Mesendoderm (in vitro differentiated cells): ENCODE measurements at regions not wholly inside any gene's neighbourhood (a gene's known extent, or its start where the extent isn't known, plus 50 kb on each side); places are given as distances from the start of the nearest gene placed in this dataset.

Source experiments
- DNase-seq: peaks from one replicate; pipeline ENCODE4 v3.0.0; 2013
- H2AK5ac ChIP-seq: 2 replicates; pipeline ENCODE4 v1.6.1; 2013; ENCODE audit warnings: low read length, inconsistent platforms
- H2BK120ac ChIP-seq: 2 replicates; pipeline ENCODE4 v1.6.1; 2013; ENCODE audit warnings: low read depth, mild to moderate bottlenecking, low read length, moderate library complexity, mixed read lengths
- H2BK15ac ChIP-seq: replicated peaks from 2 replicates; pipeline ENCODE4 v1.6.1; 2013; ENCODE audit warnings: low read depth, mild to moderate bottlenecking, moderate library complexity
- H2BK5ac ChIP-seq: 2 replicates; pipeline ENCODE4 v1.6.1; 2013; ENCODE audit warnings: low read length, inconsistent platforms
- H3K18ac ChIP-seq: 2 replicates; pipeline ENCODE4 v1.6.1; 2013; ENCODE audit warnings: mild to moderate bottlenecking, low read length, mixed read lengths
- H3K23ac ChIP-seq: one replicate; pipeline ENCODE4 v1.6.1; 2013; ENCODE audit warnings: low read length
- H3K27ac ChIP-seq: 2 replicates; pipeline ENCODE4 v1.5.1; 2013; ENCODE audit warnings: low read depth, mild to moderate bottlenecking, inconsistent platforms, low read length, moderate library complexity
- H3K27me3 ChIP-seq: 2 replicates; pipeline ENCODE4 v1.6.1; 2013; ENCODE audit warnings: low read length, control low read depth, mild to moderate bottlenecking, inconsistent platforms; ENCODE audit not compliant: insufficient read depth, poor library complexity
- H3K36me3 ChIP-seq: 2 replicates; pipeline ENCODE4 v1.6.1; 2013; ENCODE audit warnings: low read length, inconsistent platforms; ENCODE audit not compliant: control insufficient read depth, insufficient read depth
- H3K4ac ChIP-seq: one replicate; pipeline ENCODE4 v1.6.1; 2013; ENCODE audit warnings: low read depth, mild to moderate bottlenecking, low read length, moderate library complexity
- H3K4me1 ChIP-seq: 2 replicates; pipeline ENCODE4 v1.6.1; 2013; ENCODE audit warnings: low read depth, low read length, inconsistent platforms; ENCODE audit not compliant: control insufficient read depth
- H3K4me2 ChIP-seq: 2 replicates; pipeline ENCODE4 v1.6.1; 2013; ENCODE audit warnings: low read length
- H3K4me3 ChIP-seq: 2 replicates; pipeline ENCODE4 v1.5.1; 2013; ENCODE audit warnings: mild to moderate bottlenecking, low read length
- H3K56ac ChIP-seq: one replicate; pipeline ENCODE4 v1.6.1; 2013; ENCODE audit warnings: low read length
- H3K79me1 ChIP-seq: 2 replicates; pipeline ENCODE4 v1.6.1; 2013; ENCODE audit warnings: low read length, inconsistent platforms
- H3K79me2 ChIP-seq: 2 replicates; pipeline ENCODE4 v1.6.1; 2013; ENCODE audit warnings: mild to moderate bottlenecking, low read length; ENCODE audit not compliant: control insufficient read depth, insufficient read depth
- H3K9ac ChIP-seq: 2 replicates; pipeline ENCODE4 v1.6.1; 2013; ENCODE audit warnings: low read length, inconsistent platforms
- H4K5ac ChIP-seq: one replicate; pipeline ENCODE4 v1.6.1; 2013; ENCODE audit warnings: low read length
- H4K8ac ChIP-seq: one replicate; pipeline ENCODE4 v1.6.1; 2013; ENCODE audit warnings: low read depth, mild to moderate bottlenecking, control low read depth, low read length, moderate library complexity
- WGBS: extraction: QIAGEN DNeasy Blood & Tissue Kit; methylation state at CpG from one replicate; pipeline ENCODE4 v1.1.7; 2013; ENCODE audit warnings: low lambda C conversion rate, missing lambda C conversion rate; ENCODE audit not compliant: insufficient coverage; ENCODE audit errors: extremely low coverage; 5-methylcytosine and 5-hydroxymethylcytosine counted together

DNA sequence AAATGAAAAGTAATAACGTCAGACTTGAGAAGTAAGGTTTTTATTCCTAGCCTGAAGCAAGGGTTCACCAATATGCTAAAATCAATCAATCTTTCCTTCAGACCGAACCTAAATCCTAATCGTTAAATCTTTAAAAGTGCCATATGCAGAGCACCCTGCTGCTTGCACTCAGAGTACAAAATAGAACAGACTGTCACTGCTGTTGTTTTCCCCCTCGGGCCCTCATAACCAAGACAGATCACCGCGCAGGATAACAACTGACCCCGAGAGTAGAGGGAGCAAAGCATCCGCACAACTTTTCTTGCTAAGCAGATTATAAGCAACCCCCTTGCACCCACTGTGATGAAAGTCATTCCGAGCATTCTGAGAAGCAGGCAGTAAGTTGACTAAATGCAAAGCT is 550.9 kb upstream of the NDST4 start:
- Histone ChIP-seq H2BK120ac (no peak overlapping the region), H2AK5ac (no peak overlapping the region), H4K5ac (no peak overlapping the region), H3K79me2 (no peaks in the 10 kb centered on the region), H3K9ac (no peak overlapping the region), H2BK5ac (no peak overlapping the region), H3K27ac (no peak overlapping the region), H3K23ac (no peak overlapping the region), H3K18ac (no peak overlapping the region), H3K4me2 (no peak overlapping the region), H3K36me3 (no peaks in the 10 kb centered on the region), H2BK15ac (no peak overlapping the region), H3K56ac (no peak overlapping the region), H4K8ac (no peak overlapping the region), H3K4ac (no peak overlapping the region), H3K4me1 (no peaks in the 10 kb centered on the region), H3K4me3 (no peak overlapping the region), H3K79me1 (no peaks in the 10 kb centered on the region), H3K27me3 (no peaks in the 10 kb centered on the region)
- DNase-seq, result peak; percentile 15
- WGBS, result no CpG with 5 or more reads among the region's 9 CpGs

- no peak overlapping the region for H4K8ac ChIP-seq
- no peak overlapping the region for H3K27ac ChIP-seq
- no peaks in the 10 kb centered on the region for H3K4me1 ChIP-seq
- no peak overlapping the region for H3K18ac ChIP-seq
- WGBS, result no CpG with 5 or more reads among the region's 3 CpGs
- H3K79me1 ChIP-seq, result no peaks in the 10 kb centered on the region
- no peak for DNase-seq
- H3K4me2 ChIP-seq, result no peak overlapping the region
- H3K23ac ChIP-seq, result no peak overlapping the region
- H4K5ac ChIP-seq, result no peak overlapping the region
- no peak overlapping the region for H3K4ac ChIP-seq
- H2AK5ac ChIP-seq, result no peak overlapping the region
- H3K9ac ChIP-seq, result no peak overlapping the region
- no peak overlapping the region for H3K4me3 ChIP-seq
- no peak overlapping the region for H2BK5ac ChIP-seq
- no peaks in the 10 kb centered on the region for H3K27me3 ChIP-seq
- H2BK120ac ChIP-seq, result no peak overlapping the region
- no peaks in the 10 kb centered on the region for H3K79me2 ChIP-seq
- no peak overlapping the region for H3K56ac ChIP-seq
- H3K36me3 ChIP-seq, result no peaks in the 10 kb centered on the region
- no peak overlapping the region for H2BK15ac ChIP-seq
Measured at GRCh38 chr4:115660465-115660864, 547.0 kb upstream of the NDST4 start.

- Histone ChIP-seq H3K18ac (no peak overlapping the region), H3K36me3 (no peaks in the 10 kb centered on the region), H4K8ac (no peak overlapping the region), H2BK120ac (no peak overlapping the region), H3K56ac (no peak overlapping the region), H3K4me3 (no peak overlapping the region), H3K23ac (no peak overlapping the region), H3K4me2 (no peak overlapping the region), H3K79me2 (no peaks in the 10 kb centered on the region), H2BK5ac (no peak overlapping the region), H4K5ac (no peak overlapping the region), H3K9ac (no peak overlapping the region), H2BK15ac (no peak overlapping the region), H3K4me1 (no peaks in the 10 kb centered on the region), H3K27me3 (no peaks in the 10 kb centered on the region), H3K4ac (no peak overlapping the region), H3K27ac (no peak overlapping the region), H3K79me1 (no peaks in the 10 kb centered on the region), H2AK5ac (no peak overlapping the region)
- WGBS, result no CpG with 5 or more reads among the region's 4 CpGs
- DNase-seq, result peak; percentile 5
Measured at GRCh38 chr4:115657991-115658650, 544.7 kb upstream of the NDST4 start.

- no peaks in the 10 kb centered on the region for H3K27me3 ChIP-seq
- H2BK120ac ChIP-seq, result no peak overlapping the region
- H3K4me2 ChIP-seq, result no peak overlapping the region
- no peak overlapping the region for H4K5ac ChIP-seq
- H3K9ac ChIP-seq, result no peak overlapping the region
- H2BK15ac ChIP-seq, result no peak overlapping the region
- H3K79me1 ChIP-seq, result no peaks in the 10 kb centered on the region
- no peak overlapping the region for H2BK5ac ChIP-seq
- no peaks in the 10 kb centered on the region for H3K4me1 ChIP-seq
- H3K36me3 ChIP-seq, result no peaks in the 10 kb centered on the region
- H3K4me3 ChIP-seq, result no peak overlapping the region
- no peak overlapping the region for H3K23ac ChIP-seq
- WGBS, result no CpG with 5 or more reads among the region's 1 CpG
- H4K8ac ChIP-seq, result no peak overlapping the region
- no peak overlapping the region for H3K4ac ChIP-seq
- no peak for DNase-seq
- H3K18ac ChIP-seq, result no peak overlapping the region
- no peaks in the 10 kb centered on the region for H3K79me2 ChIP-seq
- H3K56ac ChIP-seq, result no peak overlapping the region
- no peak overlapping the region for H2AK5ac ChIP-seq
- no peak overlapping the region for H3K27ac ChIP-seq
Measured at GRCh38 chr4:115655626-115656025, 542.2 kb upstream of the NDST4 start.

- H2AK5ac ChIP-seq, result no peak overlapping the region
- WGBS, result no CpG with 5 or more reads among the region's 1 CpG
Measured at GRCh38 chr4:115648786-115649185, 535.4 kb upstream of the NDST4 start.

DNA sequence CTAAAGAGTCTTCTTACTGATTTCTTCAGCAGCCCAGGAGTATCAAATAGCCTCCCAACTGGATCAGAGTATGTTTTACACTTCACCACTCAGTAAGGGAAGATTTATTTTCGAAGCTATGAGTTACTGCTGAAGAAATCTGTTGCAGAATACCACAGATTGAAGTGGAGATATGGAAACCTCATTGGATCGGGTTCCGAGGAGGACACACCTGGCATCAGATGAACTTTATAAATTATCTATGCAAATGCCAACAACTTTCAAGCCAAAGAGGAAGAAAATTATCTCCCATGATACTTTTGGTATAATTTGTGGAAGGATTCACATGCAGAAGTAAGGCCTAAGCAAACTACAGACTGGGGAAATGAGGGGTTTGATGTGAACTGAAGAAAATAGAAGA is 515.9 kb upstream of the NDST4 start:
- H2BK15ac ChIP-seq, result no peak overlapping the region
- no peaks in the 10 kb centered on the region for H3K79me1 ChIP-seq
- H3K36me3 ChIP-seq, result no peaks in the 10 kb centered on the region
- H2BK120ac ChIP-seq, result no peak overlapping the region
- DNase-seq, result no peak
- H3K9ac ChIP-seq, result no peak overlapping the region
- no peak overlapping the region for H3K4me3 ChIP-seq
- no peaks in the 10 kb centered on the region for H3K4me1 ChIP-seq
- H3K27ac ChIP-seq, result no peak overlapping the region
- H3K27me3 ChIP-seq, result no peaks in the 10 kb centered on the region
- H2AK5ac ChIP-seq, result no peak overlapping the region
- no peak overlapping the region for H2BK5ac ChIP-seq
- no peak overlapping the region for H4K5ac ChIP-seq
- no peak overlapping the region for H3K4me2 ChIP-seq
- WGBS, result no CpG with 5 or more reads among the region's 3 CpGs
- H4K8ac ChIP-seq, result no peak overlapping the region
- H3K56ac ChIP-seq, result no peak overlapping the region
- H3K23ac ChIP-seq, result no peak overlapping the region
- no peak overlapping the region for H3K18ac ChIP-seq
- no peaks in the 10 kb centered on the region for H3K79me2 ChIP-seq
- H3K4ac ChIP-seq, result no peak overlapping the region

More at GRCh38 chr4:115648786-115649185, 535.4 kb upstream of the NDST4 start:
- Histone ChIP-seq H4K5ac (no peak overlapping the region), H3K56ac (no peak overlapping the region), H2BK120ac (no peak overlapping the region), H3K18ac (no peak overlapping the region), H2BK15ac (no peak overlapping the region), H2BK5ac (no peak overlapping the region), H3K4me3 (no peak overlapping the region), H3K27me3 (no peaks in the 10 kb centered on the region), H3K27ac (no peak overlapping the region), H3K79me2 (no peaks in the 10 kb centered on the region), H3K79me1 (no peaks in the 10 kb centered on the region), H3K9ac (no peak overlapping the region), H3K36me3 (no peaks in the 10 kb centered on the region), H3K23ac (no peak overlapping the region), H3K4ac (no peak overlapping the region), H3K4me2 (no peak overlapping the region), H4K8ac (no peak overlapping the region), H3K4me1 (no peaks in the 10 kb centered on the region)
- DNase-seq, result no peak
